HEK293 (cell line): ENCODE measurements at regions not wholly inside any gene's neighbourhood (a gene's known extent, or its start where the extent isn't known, plus 50 kb on each side); places are given as distances from the start of the nearest gene placed in this dataset.
"Not testable (repeated sequence)": the region's sequence is repeated elsewhere in the genome, so short reads cannot be mapped to it uniquely, and the experiment has no call there.

Experiments
- CTCF ChIA-PET: fragments of 350-600 bp; formaldehyde crosslinking; extraction: SDS; loops from one replicate; lab custom pipeline; 2021; ENCODE audit warnings: antibody characterized with exemption; lab: Yijun Ruan, JAX
- POLR2A ChIA-PET: fragments of 300-600 bp; formaldehyde crosslinking; extraction: SDS; loops from one replicate; lab custom pipeline; 2020; ENCODE audit warnings: antibody characterized with exemption, inconsistent platforms; lab: Yijun Ruan, JAX
- H3K27ac ChIP-seq: fragments of 200-500 bp; sonication (Bioruptor generic); 2 replicates; pipeline ENCODE4 v1.5.1; 2014; ENCODE audit warnings: low read depth, low read length, control low read depth, inconsistent platforms; ENCODE audit errors: extremely low read depth
- H3K36me3 ChIP-seq, 2 experiments: fragments of 200-500 bp in 1 of 2; sonication (Bioruptor generic) in 1 of 2; 1 replicate in 1 of 2; 2 replicates in 1 of 2; pipeline ENCODE4 v1.5.1; 2014 to 2017; ENCODE audit warnings: inconsistent platforms in 2 of 2, low read length in 2 of 2; ENCODE audit not compliant: control insufficient read depth in 2 of 2, insufficient read depth in 1 of 2
- H3K4me1 ChIP-seq: fragments of 200-500 bp; sonication (Bioruptor generic); 2 replicates; pipeline ENCODE4 v1.5.1; 2014; ENCODE audit warnings: mild to moderate bottlenecking, low read length, inconsistent platforms; ENCODE audit not compliant: control insufficient read depth, insufficient read depth
- H3K4me3 ChIP-seq: 2 replicates; pipeline ENCODE4 v1.5.1; 2011; ENCODE audit warnings: low read depth, mild to moderate bottlenecking, control low read depth, low read length, moderate library complexity
- H3K9me3 ChIP-seq: fragments of 200-500 bp; sonication (Bioruptor generic); 2 replicates; pipeline ENCODE4 v1.5.1; 2014; ENCODE audit warnings: low read depth, low read length, inconsistent platforms; ENCODE audit not compliant: control insufficient read depth, insufficient read depth
- KLF16 ChIP-seq: fragments of 450-650 bp; formaldehyde crosslinking; IDR thresholded peaks from 2 replicates; pipeline ENCODE4 v1.5.1; 2017; ENCODE audit warnings: missing biosample characterization, missing genetic modification characterization
- MZF1 ChIP-seq: fragments of 450-650 bp; formaldehyde crosslinking; IDR thresholded peaks from 2 replicates; pipeline ENCODE4 v1.5.1; 2017; ENCODE audit warnings: missing biosample characterization, missing genetic modification characterization, borderline replicate concordance
- OSR2 ChIP-seq: fragments of 450-650 bp; formaldehyde crosslinking; IDR thresholded peaks from 2 replicates; pipeline ENCODE4 v1.5.1; 2016; ENCODE audit warnings: missing biosample characterization, missing genetic modification characterization
- REPIN1 ChIP-seq: fragments of 450-650 bp; formaldehyde crosslinking; IDR thresholded peaks from 2 replicates; pipeline ENCODE4 v1.5.1; 2017; ENCODE audit warnings: missing biosample characterization, missing genetic modification characterization, low read depth
- YY1 ChIP-seq: fragments of 450-650 bp; formaldehyde crosslinking; IDR thresholded peaks from 2 replicates; pipeline ENCODE4 v1.5.1; 2018; ENCODE audit warnings: missing biosample characterization, missing genetic modification characterization
- ZNF114 ChIP-seq: fragments of 450-650 bp; formaldehyde crosslinking; IDR thresholded peaks from 2 replicates; pipeline ENCODE4 v1.5.0; 2017; ENCODE audit warnings: missing biosample characterization, missing genetic modification characterization
- ZNF121 ChIP-seq: fragments of 450-650 bp; formaldehyde crosslinking; IDR thresholded peaks from 2 replicates; pipeline ENCODE4 v1.5.1; 2016; ENCODE audit warnings: missing biosample characterization, missing genetic modification characterization
- ZNF132 ChIP-seq: fragments of 450-650 bp; formaldehyde crosslinking; IDR thresholded peaks from 2 replicates; pipeline ENCODE4 v1.5.1; 2017; ENCODE audit warnings: missing biosample characterization, missing genetic modification characterization, borderline replicate concordance
- ZNF146 ChIP-seq: fragments of 450-650 bp; formaldehyde crosslinking; IDR thresholded peaks from 2 replicates; pipeline ENCODE4 v1.5.1; 2016; ENCODE audit warnings: missing biosample characterization, missing genetic modification characterization
- ZNF24 ChIP-seq: fragments of 450-650 bp; formaldehyde crosslinking; IDR thresholded peaks from 2 replicates; pipeline ENCODE4 v1.5.1; 2016; ENCODE audit warnings: missing biosample characterization, missing genetic modification characterization
- ZNF354C ChIP-seq: fragments of 450-650 bp; formaldehyde crosslinking; IDR thresholded peaks from 2 replicates; pipeline ENCODE4 v1.5.1; 2016; ENCODE audit warnings: missing biosample characterization, missing genetic modification characterization, low read depth, borderline replicate concordance
- ZNF366 ChIP-seq: fragments of 450-650 bp; formaldehyde crosslinking; conservative IDR thresholded peaks from 2 replicates; pipeline ENCODE4 v1.5.1; 2016; ENCODE audit warnings: missing biosample characterization, missing genetic modification characterization
- ZNF529 ChIP-seq: fragments of 450-650 bp; formaldehyde crosslinking; IDR thresholded peaks from 2 replicates; pipeline ENCODE4 v1.5.1; 2017; ENCODE audit warnings: missing genetic modification characterization, missing biosample characterization; ENCODE audit not compliant: insufficient replicate concordance
- ZNF560 ChIP-seq: fragments of 450-650 bp; formaldehyde crosslinking; IDR thresholded peaks from 2 replicates; pipeline ENCODE4 v1.5.1; 2017; ENCODE audit warnings: missing biosample characterization, missing genetic modification characterization, borderline replicate concordance
- ZNF596 ChIP-seq: fragments of 450-650 bp; IDR thresholded peaks from 2 replicates; pipeline ENCODE4 v1.5.0; 2018; ENCODE audit warnings: missing biosample characterization, mild to moderate bottlenecking, missing genetic modification characterization, moderate library complexity
- ZNF639 ChIP-seq: fragments of 450-650 bp; formaldehyde crosslinking; IDR thresholded peaks from 2 replicates; pipeline ENCODE4 v1.5.1; 2016; ENCODE audit warnings: missing biosample characterization, missing genetic modification characterization
- ZNF645 ChIP-seq: fragments of 450-650 bp; formaldehyde crosslinking; IDR thresholded peaks from 2 replicates; pipeline ENCODE4; 2016; ENCODE audit warnings: missing biosample characterization, missing genetic modification characterization
- ZSCAN16 ChIP-seq: fragments of 450-650 bp; formaldehyde crosslinking; IDR thresholded peaks from 2 replicates; pipeline ENCODE4 v1.5.1; 2016; ENCODE audit warnings: missing biosample characterization, missing genetic modification characterization
- TF ChIP-seq, protein P1 (sequence below): fragments of 450-650 bp; formaldehyde crosslinking; IDR thresholded peaks from 2 replicates; pipeline ENCODE4 v1.5.1; 2016; ENCODE audit warnings: missing biosample characterization, missing genetic modification characterization

GRCh38 chr6:4357660-4358152 lies 222.3 kb upstream of the ECI2 start:
- H3K36me3 ChIP-seq, H3K4me1 ChIP-seq, CTCF ChIA-PET, H3K4me3 ChIP-seq, H3K9me3 ChIP-seq: not testable (repeated sequence)
- peak; percentile 82 for TF ChIP-seq ZNF366 (tag by site-specific recombination)
- TF ChIP-seq ZNF146 (tag by site-specific recombination) = peak; percentile 90
- TF ChIP-seq, all 188 proteins: peak for 2; not testable (repeated sequence) for 186
- H3K27ac ChIP-seq = not testable (repeated sequence)
- POLR2A ChIA-PET = interaction anchor here (1.2 kb wide), 1 partner anchor 76 kb away, joined by 3 read pairs; no protein-coding TSS in a partner anchor

DNA sequence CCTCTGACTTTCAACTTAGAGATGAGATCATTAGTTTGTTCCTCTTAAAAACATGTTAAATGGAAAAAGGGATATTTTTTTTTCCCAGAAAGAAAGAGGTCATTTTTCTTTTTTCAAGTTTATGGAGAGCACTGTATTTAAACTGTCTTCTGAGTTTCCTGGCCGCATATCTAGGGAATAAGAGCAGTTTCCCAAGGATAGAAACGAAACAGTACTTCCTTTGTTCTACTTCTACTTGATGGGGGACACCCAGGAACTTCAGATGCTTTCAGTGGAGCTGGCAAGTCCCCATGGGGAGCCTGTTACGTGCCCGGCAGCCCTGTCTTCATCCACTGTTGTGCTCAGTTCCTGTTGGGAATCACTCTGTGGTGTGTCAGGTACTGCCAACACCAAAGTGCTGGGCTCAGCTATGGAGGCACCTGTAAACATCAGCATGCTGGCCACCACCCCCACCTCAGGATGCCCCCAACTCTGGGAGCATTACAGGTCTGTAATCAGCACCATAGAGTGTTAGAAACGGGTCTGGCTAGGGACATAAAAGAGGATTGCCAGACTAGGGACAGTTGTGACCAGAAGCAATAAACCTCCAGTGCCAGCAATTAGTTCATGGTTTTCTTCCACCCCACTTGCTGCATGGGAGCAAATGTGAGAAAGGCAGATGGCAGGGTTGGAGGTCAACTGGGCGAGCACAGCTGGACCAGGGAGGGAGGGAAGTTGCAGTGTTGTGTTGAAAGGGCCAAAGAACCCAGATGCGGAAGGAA lies 221.7 kb upstream of the ECI2 start:
- TF ChIP-seq ZNF354C (no peak), ZNF114 (tag by site-specific recombination) (no peak), ZNF560 (tag by site-specific recombination) (no peak), ZNF121 (tag by site-specific recombination) (no peak), KLF16 (tag by site-specific recombination) (no peak), YY1 (tag by site-specific recombination) (no peak), REPIN1 (tag by site-specific recombination) (no peak), ZNF596 (no peak), ZNF645 (tag by site-specific recombination) (no peak), MZF1 (tag by site-specific recombination) (no peak), ZSCAN16 (no peak), OSR2 (tag by site-specific recombination) (no peak), ZNF639 (no peak), ZNF132 (tag by site-specific recombination) (no peak), ZNF529 (tag by site-specific recombination) (no peak), ZNF24 (tag by site-specific recombination) (no peak)
- TF ChIP-seq, protein P1, sequence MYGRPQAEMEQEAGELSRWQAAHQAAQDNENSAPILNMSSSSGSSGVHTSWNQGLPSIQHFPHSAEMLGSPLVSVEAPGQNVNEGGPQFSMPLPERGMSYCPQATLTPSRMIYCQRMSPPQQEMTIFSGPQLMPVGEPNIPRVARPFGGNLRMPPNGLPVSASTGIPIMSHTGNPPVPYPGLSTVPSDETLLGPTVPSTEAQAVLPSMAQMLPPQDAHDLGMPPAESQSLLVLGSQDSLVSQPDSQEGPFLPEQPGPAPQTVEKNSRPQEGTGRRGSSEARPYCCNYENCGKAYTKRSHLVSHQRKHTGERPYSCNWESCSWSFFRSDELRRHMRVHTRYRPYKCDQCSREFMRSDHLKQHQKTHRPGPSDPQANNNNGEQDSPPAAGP (tag by site-specific recombination) = no peak
- no peak overlapping the region for H3K4me3 ChIP-seq
- no peaks in the 10 kb centered on the region for H3K36me3 ChIP-seq
- ChIA-PET CTCF (no interaction called here), POLR2A (no interaction called here)
- H3K27ac ChIP-seq = no peak overlapping the region
- H3K9me3 ChIP-seq = no peaks in the 10 kb centered on the region
- 0 out of 2 replicates have a peak, but pooled peaks cover 3% of the 10 kb centered on the region for H3K4me1 ChIP-seq
